H1 (cell line): ENCODE measurements at regions not wholly inside any gene's neighbourhood (a gene's known extent, or its start where the extent isn't known, plus 50 kb on each side); places are given as distances from the start of the nearest gene placed in this dataset.

Experiments
- CTCF ChIA-PET: fragments of 300-600 bp; sonication (Branson Sonifier 250); formaldehyde crosslinking; loops from one replicate; lab custom pipeline; 2021; ENCODE audit not compliant: partially characterized antibody; lab: Charles Lee
- POLR2A ChIA-PET: fragments of 300-600 bp; sonication (Branson Sonifier 250); formaldehyde crosslinking; loops from one replicate; lab custom pipeline; 2021; ENCODE audit warnings: inconsistent platforms; ENCODE audit not compliant: partially characterized antibody; lab: Charles Lee
- DNase-seq, 2 experiments: peaks; one replicate each; pipeline versions ENCODE4 v3.0.0 to v3.0.0-alpha.2; 2010 to 2022; ENCODE audit warnings: low spot score in 2 of 2, low read depth in 1 of 2, mixed read lengths in 1 of 2
- FAIRE-seq: peaks from 2 replicates; lab custom pipeline; 2011; peaks lifted over from hg19 to GRCh38; lab: Jason Lieb, UNC
- H2AFZ ChIP-seq: 2 replicates; pipeline ENCODE4 v1.8.1; 2012; ENCODE audit warnings: low read length, inconsistent platforms
- H2AK5ac ChIP-seq: 2 replicates; pipeline ENCODE4 v1.6.1; 2013; ENCODE audit warnings: low read depth, low read length
- H2BK120ac ChIP-seq: replicated peaks from 2 replicates; pipeline ENCODE3; 2013; ENCODE audit warnings: low read depth, low read length, inconsistent platforms
- H2BK12ac ChIP-seq: 2 replicates; pipeline ENCODE4 v1.6.1; 2013; ENCODE audit warnings: low read depth, low read length
- H2BK15ac ChIP-seq: 2 replicates; pipeline ENCODE4 v1.6.1; 2013; ENCODE audit warnings: low read length
- H2BK20ac ChIP-seq: 2 replicates; pipeline ENCODE4 v1.6.1; 2013; ENCODE audit warnings: low read length
- H2BK5ac ChIP-seq: 2 replicates; pipeline ENCODE4 v1.6.1; 2013; ENCODE audit warnings: low read depth, low read length
- H3K14ac ChIP-seq: 2 replicates; pipeline ENCODE4 v1.6.1; 2013; ENCODE audit warnings: inconsistent platforms; ENCODE audit not compliant: insufficient read length
- H3K18ac ChIP-seq: 2 replicates; pipeline ENCODE4 v1.6.1; 2013; ENCODE audit warnings: low read length; ENCODE audit errors: extremely low read depth
- H3K23ac ChIP-seq: 2 replicates; pipeline ENCODE4 v1.6.1; 2013; ENCODE audit warnings: inconsistent platforms; ENCODE audit not compliant: insufficient read length
- H3K23me2 ChIP-seq: 2 replicates; pipeline ENCODE4 v1.6.1; 2013; ENCODE audit warnings: low read depth, low read length
- H3K27ac ChIP-seq: 2 replicates; pipeline ENCODE4 v1.6.1; 2011; ENCODE audit warnings: low read depth, low read length, inconsistent platforms
- H3K27me3 ChIP-seq, 4 experiments: replicated peaks in 1 of 4; 1 replicate in 1 of 4; 2 replicates in 3 of 4; pipeline versions ENCODE4 v1.6.1 to v1.8.1; 2011 to 2013; ENCODE audit warnings: low read length in 3 of 4, mild to moderate bottlenecking in 3 of 4, inconsistent platforms in 2 of 4, mixed read lengths in 2 of 4, moderate library complexity in 1 of 4; ENCODE audit not compliant: control insufficient read depth in 3 of 4, insufficient read depth in 3 of 4; ENCODE audit errors: extremely low read depth in 1 of 4
- H3K36me3 ChIP-seq, 4 experiments: 2 replicates each; pipeline versions ENCODE4 v1.6.1 to v1.8.1; 2011 to 2013; ENCODE audit warnings: mild to moderate bottlenecking in 4 of 4, low read length in 3 of 4, moderate library complexity in 2 of 4, control low read depth in 1 of 4, inconsistent platforms in 1 of 4; ENCODE audit not compliant: insufficient read depth in 4 of 4, control insufficient read depth in 2 of 4
- H3K4ac ChIP-seq: replicated peaks from 2 replicates; pipeline ENCODE3; 2013; ENCODE audit warnings: low read length, low read depth, mixed read lengths, inconsistent platforms; ENCODE audit not compliant: insufficient read length
- H3K4me1 ChIP-seq, 4 experiments: replicated peaks in 1 of 4; 1 replicate in 1 of 4; 2 replicates in 3 of 4; pipeline versions ENCODE4 v1.6.1 to v1.8.1; 2011 to 2013; ENCODE audit warnings: low read length in 3 of 4, inconsistent platforms in 2 of 4, mixed read lengths in 1 of 4; ENCODE audit not compliant: insufficient read depth in 4 of 4, control insufficient read depth in 3 of 4
- H3K4me2 ChIP-seq, 2 experiments: 2 replicates each; pipeline versions ENCODE4 v1.6.1 to v1.8.1; 2011 to 2013; ENCODE audit warnings: low read depth in 2 of 2, low read length in 2 of 2, control low read depth in 1 of 2, inconsistent platforms in 1 of 2, mild to moderate bottlenecking in 1 of 2; ENCODE audit not compliant: insufficient read depth in 1 of 2
- H3K4me3 ChIP-seq, 4 experiments: fragments of 200-600, 300-600 bp in 1 of 4; sonication (generic), shearing (Covaris generic), sonication (Bioruptor Twin) in 1 of 4; 2 replicates each; pipeline versions ENCODE4 v1.5.1 to v1.8.1; 2011 to 2016; ENCODE audit warnings: low read length in 4 of 4, low read depth in 3 of 4, control low read depth in 2 of 4, inconsistent platforms in 2 of 4, mild to moderate bottlenecking in 2 of 4, mixed read lengths in 1 of 4, moderate library complexity in 1 of 4; ENCODE audit not compliant: insufficient read depth in 2 of 4; ENCODE audit errors: extremely low read depth in 1 of 4
- H3K56ac ChIP-seq: replicated peaks from 2 replicates; pipeline ENCODE3; 2013; ENCODE audit warnings: low read depth, mild to moderate bottlenecking, mixed read lengths, low read length, inconsistent platforms; ENCODE audit not compliant: insufficient read length
- H3K79me1 ChIP-seq: 2 replicates; pipeline ENCODE4 v1.6.1; 2013; ENCODE audit warnings: low read depth, low read length, control low read depth
- H3K79me2 ChIP-seq, 2 experiments: 2 replicates each; pipeline versions ENCODE4 v1.6.1 to v1.8.1; 2012 to 2013; ENCODE audit warnings: low read length in 2 of 2, mild to moderate bottlenecking in 2 of 2, inconsistent platforms in 1 of 2; ENCODE audit not compliant: insufficient read depth in 2 of 2, control insufficient read depth in 1 of 2
- H3K9ac ChIP-seq, 4 experiments: replicated peaks in 1 of 4; 1 replicate in 1 of 4; 2 replicates in 3 of 4; pipeline versions ENCODE4 v1.6.1 to v1.8.1; 2011 to 2013; ENCODE audit warnings: low read depth in 3 of 4, low read length in 3 of 4, control low read depth in 2 of 4, mild to moderate bottlenecking in 2 of 4, moderate library complexity in 2 of 4, inconsistent platforms in 1 of 4; ENCODE audit errors: extremely low read depth in 1 of 4
- H3K9me3 ChIP-seq, 2 experiments: 2 replicates each; pipeline versions ENCODE4 v1.6.1 to v1.8.1; 2012 to 2013; ENCODE audit warnings: mild to moderate bottlenecking in 2 of 2, moderate library complexity in 2 of 2, control low read depth in 1 of 2, inconsistent platforms in 1 of 2, low read depth in 1 of 2, low read length in 1 of 2, mixed read lengths in 1 of 2; ENCODE audit not compliant: insufficient read depth in 2 of 2
- H4K20me1 ChIP-seq, 2 experiments: replicated peaks in 1 of 2; 2 replicates each; pipeline versions ENCODE3 to v1.8.1; 2011 to 2013; ENCODE audit warnings: inconsistent platforms in 2 of 2, low read length in 2 of 2, mild to moderate bottlenecking in 1 of 2; ENCODE audit not compliant: insufficient read depth in 2 of 2, control insufficient read depth in 1 of 2
- H4K5ac ChIP-seq: 2 replicates; pipeline ENCODE4 v1.6.1; 2013; ENCODE audit warnings: low read length, low read depth, mixed read lengths, inconsistent platforms; ENCODE audit not compliant: insufficient read length
- H4K8ac ChIP-seq: 2 replicates; pipeline ENCODE4 v1.8.0; 2013; ENCODE audit warnings: mild to moderate bottlenecking, moderate library complexity, low read length, inconsistent platforms; ENCODE audit not compliant: insufficient read depth; ENCODE audit errors: extremely low read depth
- H4K91ac ChIP-seq: replicated peaks from 2 replicates; pipeline ENCODE3; 2013; ENCODE audit warnings: low read length, mixed read lengths, inconsistent platforms; ENCODE audit not compliant: insufficient read length
- KDM1A ChIP-seq: fragments of 200-600, 300-600 bp; sonication (generic); IDR thresholded peaks from 2 replicates; pipeline ENCODE4 v1.7.1; 2016; ENCODE audit warnings: mild to moderate bottlenecking, low read length, borderline replicate concordance
- WGBS, 2 experiments: shearing (Covaris generic) in 1 of 2; methylation state at CpG; one replicate each; pipeline versions ENCODE4 v1.1.6 to v1.1.7; 2013 to 2015; ENCODE audit warnings: low lambda C conversion rate in 2 of 2, mixed read lengths in 2 of 2, inconsistent platforms in 1 of 2, low coverage in 1 of 2, missing lambda C conversion rate in 1 of 2; ENCODE audit not compliant: insufficient replicate concordance in 2 of 2, insufficient coverage in 1 of 2, insufficient read length in 1 of 2; ENCODE audit errors: extremely low coverage in 1 of 2, missing lambda C conversion rate in 1 of 2; 5-methylcytosine and 5-hydroxymethylcytosine counted together

GRCh38 chr3:153028381-153028780 is 133.6 kb upstream of the RAP2B start:
- Histone ChIP-seq H3K23ac (no peak overlapping the region), H4K91ac (no peak overlapping the region), H4K20me1 (no peaks in the 10 kb centered on the region), H3K36me3 (no peaks in the 10 kb centered on the region), H3K9ac (no peak overlapping the region), H3K4me1 (no peaks in the 10 kb centered on the region), H2BK5ac (no peak overlapping the region), H3K9me3 (no peaks in the 10 kb centered on the region), H3K23me2 (no peaks in the 10 kb centered on the region), H2AFZ (no peak overlapping the region), H3K4ac (no peak overlapping the region), H3K18ac (no peak overlapping the region), H3K79me1 (no peaks in the 10 kb centered on the region), H3K79me2 (no peaks in the 10 kb centered on the region), H3K56ac (no peak overlapping the region), H2BK12ac (no peak overlapping the region), H3K27ac (no peak overlapping the region), H3K4me3 (no peak overlapping the region), H2BK15ac (no peak overlapping the region), H2BK120ac (no peak overlapping the region), H2BK20ac (no peak overlapping the region), H4K8ac (no peak overlapping the region), H3K27me3 (no peaks in the 10 kb centered on the region), H3K4me2 (no peak overlapping the region), H3K14ac (no peak overlapping the region), H2AK5ac (no peak overlapping the region), H4K5ac (no peak overlapping the region)
- FAIRE-seq (no peak), DNase-seq (no peak)
- ChIA-PET CTCF (interaction anchor here (1.6 kb wide), 1 partner anchor 15 kb away, joined by 4 read pairs; no protein-coding TSS in a partner anchor), POLR2A (no interaction called here)
- WGBS, 2 experiments, result 90% methylated on average over 6 of the region's 6 CpGs; no CpG with 5 or more reads in 1 of the 2 experiments
- no peak for TF ChIP-seq KDM1A
